ENCODE measurements at regions not wholly inside any gene's neighbourhood (a gene's known extent, or its start where the extent isn't known, plus 50 kb on each side); places are given as distances from the start of the nearest gene placed in this dataset.

GRCh38 chr4:115763051-115763450, 649.6 kb upstream of the NDST4 start:
- TF ChIP-seq CTCF (IDR thresholded peaks at IDR 0.05) (no peak), EP300 (IDR thresholded peaks at IDR 0.05; ENCODE audit: low read depth) (no peak), POLR2AphosphoS5 (IDR thresholded peaks at IDR 0.05) (no peak)

Data from transverse colon (tissue), 4 donors.